Activated T-cell treated with anti-CD3 and anti-CD28 coated beads, Interleukin-2, amount 50 U/mL, for 24 hours (primary cell): ENCODE measurements at regions not wholly inside any gene's neighbourhood (a gene's known extent, or its start where the extent isn't known, plus 50 kb on each side); places are given as distances from the start of the nearest gene placed in this dataset.

Experiments used
- DNase-seq: peaks from one replicate; pipeline ENCODE4 v3.0.0-alpha.2; 2020
- H3K27ac Mint-ChIP-seq: 2 replicates; pipeline ENCODE4 v1.8.0; 2020; ENCODE audit warnings: mild to moderate bottlenecking, mixed read lengths
- H3K27me3 Mint-ChIP-seq: 2 replicates; pipeline ENCODE4 v1.8.0; 2020; ENCODE audit warnings: mixed read lengths
- H3K36me3 Mint-ChIP-seq: 2 replicates; pipeline ENCODE4 v1.8.0; 2020; ENCODE audit warnings: low read depth, mixed read lengths
- H3K4me1 Mint-ChIP-seq: 2 replicates; pipeline ENCODE4 v1.8.0; 2020; ENCODE audit warnings: low read depth, mixed read lengths
- H3K4me3 Mint-ChIP-seq: 2 replicates; pipeline ENCODE4 v1.8.0; 2020; ENCODE audit warnings: mild to moderate bottlenecking, moderate library complexity, mixed read lengths
- H3K9me3 Mint-ChIP-seq: 2 replicates; pipeline ENCODE4 v1.8.0; 2020; ENCODE audit warnings: mixed read lengths

GRCh38 chr6:54633601-54634000 is 213.0 kb upstream of the FAM83B start:
- no peaks in the 10 kb centered on the region for H3K4me1 Mint-ChIP-seq
- H3K4me3 Mint-ChIP-seq: no peak overlapping the region
- no peak for DNase-seq
- peaks cover 2% of the 10 kb centered on the region for H3K9me3 Mint-ChIP-seq
- no peak overlapping the region for H3K27ac Mint-ChIP-seq
- H3K36me3 Mint-ChIP-seq: no peaks in the 10 kb centered on the region
- no peaks in the 10 kb centered on the region for H3K27me3 Mint-ChIP-seq

DNA sequence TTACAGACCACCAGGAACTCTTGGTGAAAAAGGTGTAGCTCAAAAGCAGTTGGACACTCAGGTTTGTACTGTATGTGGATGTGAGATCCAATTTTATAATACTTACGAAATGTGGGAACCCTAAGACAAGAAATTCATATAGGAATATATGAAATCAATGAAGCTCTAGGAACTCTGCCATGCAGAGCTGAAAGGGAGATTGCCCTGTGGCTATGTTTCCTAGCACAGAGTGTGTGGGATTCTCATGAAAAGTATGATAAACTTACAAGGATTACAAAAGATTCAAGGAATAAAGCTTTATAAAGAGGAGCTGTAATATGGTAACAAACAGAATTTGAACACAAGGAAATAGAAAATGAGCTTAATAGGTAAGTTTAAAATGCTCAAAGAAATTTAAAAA is 205.7 kb upstream of the FAM83B start:
- H3K27me3 Mint-ChIP-seq: no peaks in the 10 kb centered on the region
- DNase-seq: no peak
- no peak overlapping the region for H3K4me3 Mint-ChIP-seq
- no peaks in the 10 kb centered on the region for H3K36me3 Mint-ChIP-seq
- H3K9me3 Mint-ChIP-seq: no peaks in the 10 kb centered on the region
- no peaks in the 10 kb centered on the region for H3K4me1 Mint-ChIP-seq
- H3K27ac Mint-ChIP-seq: no peak overlapping the region

GRCh38 chr6:54646069-54646950 is 200.3 kb upstream of the FAM83B start:
- H3K4me1 Mint-ChIP-seq: no peaks in the 10 kb centered on the region
- H3K9me3 Mint-ChIP-seq: no peaks in the 10 kb centered on the region
- no peak overlapping the region for H3K27ac Mint-ChIP-seq
- no peaks in the 10 kb centered on the region for H3K36me3 Mint-ChIP-seq
- H3K27me3 Mint-ChIP-seq: no peaks in the 10 kb centered on the region
- H3K4me3 Mint-ChIP-seq: no peak overlapping the region
- no peak for DNase-seq

GRCh38 chr6:54646951-54647664 is 199.5 kb upstream of the FAM83B start:
- no peak for DNase-seq
- H3K27me3 Mint-ChIP-seq: no peaks in the 10 kb centered on the region
- H3K9me3 Mint-ChIP-seq: no peaks in the 10 kb centered on the region
- no peaks in the 10 kb centered on the region for H3K4me1 Mint-ChIP-seq
- H3K4me3 Mint-ChIP-seq: no peak overlapping the region
- no peaks in the 10 kb centered on the region for H3K36me3 Mint-ChIP-seq
- H3K27ac Mint-ChIP-seq: no peak overlapping the region

GRCh38 chr6:54654381-54654780 is 192.2 kb upstream of the FAM83B start:
- DNase-seq: no peak
- no peak overlapping the region for H3K4me3 Mint-ChIP-seq

GRCh38 chr6:54655162-54655561 is 191.4 kb upstream of the FAM83B start:
- no peak for DNase-seq
- Mint-ChIP-seq H3K27ac (no peak overlapping the region), H3K4me3 (no peak overlapping the region), H3K9me3 (no peaks in the 10 kb centered on the region), H3K4me1 (no peaks in the 10 kb centered on the region), H3K27me3 (no peaks in the 10 kb centered on the region), H3K36me3 (no peaks in the 10 kb centered on the region)

More at GRCh38 chr6:54654381-54654780, 192.2 kb upstream of the FAM83B start:
- H3K27ac Mint-ChIP-seq: no peak overlapping the region
- H3K4me1 Mint-ChIP-seq: no peaks in the 10 kb centered on the region
- H3K36me3 Mint-ChIP-seq: no peaks in the 10 kb centered on the region
- no peaks in the 10 kb centered on the region for H3K9me3 Mint-ChIP-seq
- no peaks in the 10 kb centered on the region for H3K27me3 Mint-ChIP-seq

GRCh38 chr6:54665278-54665677 is 181.3 kb upstream of the FAM83B start:
- Mint-ChIP-seq H3K9me3 (peaks cover 16% of the 10 kb centered on the region), H3K27ac (no peak overlapping the region), H3K27me3 (no peaks in the 10 kb centered on the region), H3K4me3 (no peak overlapping the region), H3K4me1 (no peaks in the 10 kb centered on the region), H3K36me3 (no peaks in the 10 kb centered on the region)
- no peak for DNase-seq

DNA sequence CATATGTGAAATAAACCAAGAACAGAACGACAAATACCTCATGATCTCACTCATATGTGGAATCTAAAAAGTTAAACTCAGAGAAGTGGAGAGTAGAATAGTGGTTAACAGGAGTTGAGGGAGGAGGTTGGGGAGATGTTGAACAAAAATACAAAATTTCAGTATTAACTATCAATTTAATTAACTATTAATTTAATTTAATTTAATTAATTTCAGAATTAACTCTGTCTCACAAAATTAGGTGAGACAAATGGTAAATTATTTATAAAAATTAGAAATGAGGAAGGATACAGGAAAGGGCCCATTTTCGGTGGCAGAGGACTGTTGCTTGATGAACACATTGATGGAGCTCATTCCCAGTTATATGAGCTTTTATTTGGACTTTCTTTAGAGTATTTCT is 166.0 kb upstream of the FAM83B start:
- no peaks in the 10 kb centered on the region for H3K36me3 Mint-ChIP-seq
- no peaks in the 10 kb centered on the region for H3K27me3 Mint-ChIP-seq
- DNase-seq: no peak
- no peaks in the 10 kb centered on the region for H3K9me3 Mint-ChIP-seq
- no peak overlapping the region for H3K4me3 Mint-ChIP-seq
- H3K4me1 Mint-ChIP-seq: no peaks in the 10 kb centered on the region
- no peak overlapping the region for H3K27ac Mint-ChIP-seq

GRCh38 chr6:54681267-54681666 is 165.3 kb upstream of the FAM83B start:
- Mint-ChIP-seq H3K36me3 (no peaks in the 10 kb centered on the region), H3K4me3 (no peak overlapping the region), H3K9me3 (peaks cover under 1% of the 10 kb centered on the region), H3K4me1 (no peaks in the 10 kb centered on the region), H3K27ac (no peak overlapping the region), H3K27me3 (no peaks in the 10 kb centered on the region)
- DNase-seq: no peak

DNA sequence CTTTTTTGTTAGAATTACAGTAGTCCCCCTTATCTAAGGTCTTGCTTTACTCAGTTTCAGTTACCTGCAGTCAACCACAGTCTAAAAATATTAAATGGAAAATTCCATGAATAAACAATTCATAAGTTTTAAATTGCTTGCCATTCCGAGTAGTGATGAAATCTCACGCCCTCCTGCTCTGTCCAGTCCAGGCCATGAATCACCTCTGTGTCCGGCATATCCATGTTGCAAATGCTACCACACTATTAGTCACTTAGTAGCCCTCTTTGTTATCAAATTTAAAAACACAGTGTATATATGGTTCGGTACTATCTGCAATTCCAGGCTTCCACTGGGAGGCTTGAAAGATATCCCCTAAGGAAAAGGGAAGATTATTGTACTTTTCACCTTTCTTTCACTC is 164.6 kb upstream of the FAM83B start:
- Mint-ChIP-seq H3K36me3 (no peaks in the 10 kb centered on the region), H3K4me3 (no peak overlapping the region), H3K27ac (no peak overlapping the region), H3K4me1 (no peaks in the 10 kb centered on the region), H3K27me3 (no peaks in the 10 kb centered on the region), H3K9me3 (peaks cover 2% of the 10 kb centered on the region)
- DNase-seq: no peak

GRCh38 chr6:54689620-54690019 is 157.0 kb upstream of the FAM83B start:
- no peak overlapping the region for H3K4me3 Mint-ChIP-seq

GRCh38 chr6:54690596-54690995 is 156.0 kb upstream of the FAM83B start:
- H3K4me3 Mint-ChIP-seq: no peak overlapping the region
- no peaks in the 10 kb centered on the region for H3K27me3 Mint-ChIP-seq
- no peak for DNase-seq
- no peaks in the 10 kb centered on the region for H3K4me1 Mint-ChIP-seq
- H3K36me3 Mint-ChIP-seq: no peaks in the 10 kb centered on the region
- H3K27ac Mint-ChIP-seq: no peak overlapping the region
- peaks cover 2% of the 10 kb centered on the region for H3K9me3 Mint-ChIP-seq

More at GRCh38 chr6:54689620-54690019, 157.0 kb upstream of the FAM83B start:
- Mint-ChIP-seq H3K9me3 (peaks cover 2% of the 10 kb centered on the region), H3K27me3 (no peaks in the 10 kb centered on the region), H3K4me1 (no peaks in the 10 kb centered on the region), H3K36me3 (no peaks in the 10 kb centered on the region), H3K27ac (no peak overlapping the region)
- DNase-seq: no peak

DNA sequence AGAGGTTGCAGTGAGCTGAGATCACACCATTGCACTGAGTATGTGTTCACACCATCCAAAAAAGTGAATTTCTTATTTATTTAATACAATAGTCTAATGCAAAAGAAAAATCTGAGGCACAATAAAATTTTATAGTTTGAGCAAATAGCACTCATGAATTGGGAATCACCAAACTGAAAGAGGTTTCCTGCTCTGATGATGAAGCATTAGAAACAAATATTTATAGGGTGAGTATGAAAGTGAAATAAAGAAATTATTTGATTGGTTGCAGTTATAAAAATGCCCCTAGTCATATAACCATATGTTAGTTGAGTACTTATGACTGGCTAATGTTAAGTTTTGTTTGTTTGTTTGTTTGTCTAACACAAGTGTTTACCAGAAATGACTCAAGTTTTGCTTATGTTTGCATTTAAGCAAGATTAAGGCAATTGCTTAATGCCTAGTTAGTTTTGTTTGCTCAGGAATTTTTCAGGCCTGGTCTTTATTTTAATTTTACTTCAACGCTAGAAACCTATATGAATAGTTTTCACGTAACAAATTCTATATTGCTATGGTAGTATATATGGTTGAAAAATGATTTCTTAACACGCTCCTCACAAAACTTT is 151.5 kb upstream of the FAM83B start:
- Mint-ChIP-seq H3K27me3 (no peaks in the 10 kb centered on the region), H3K9me3 (no peaks in the 10 kb centered on the region), H3K27ac (no peak overlapping the region), H3K4me1 (no peaks in the 10 kb centered on the region), H3K36me3 (no peaks in the 10 kb centered on the region), H3K4me3 (no peak overlapping the region)
- no peak for DNase-seq

- no peak overlapping the region for H3K4me3 Mint-ChIP-seq
Measured at GRCh38 chr6:54695815-54696214, 150.8 kb upstream of the FAM83B start.

DNA sequence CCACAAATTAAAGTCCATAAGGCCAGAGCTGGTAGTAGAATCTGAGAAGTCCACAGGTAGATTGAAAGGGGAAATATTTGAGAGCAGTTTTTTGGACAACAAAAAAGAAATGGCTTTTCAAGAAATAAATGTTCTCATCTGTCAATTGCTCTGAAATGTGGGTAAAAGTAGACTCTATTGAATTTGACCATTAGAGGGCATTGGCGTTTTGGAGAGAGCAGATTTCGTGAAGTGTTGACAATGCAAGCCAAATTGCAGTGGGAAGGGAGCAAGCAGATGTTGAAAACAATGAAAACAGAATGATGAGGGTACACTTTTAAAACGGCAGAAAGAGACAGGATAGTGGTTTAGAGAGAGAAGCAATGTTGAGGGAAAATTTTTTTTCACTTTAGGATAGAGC is 149.1 kb upstream of the FAM83B start:
- Mint-ChIP-seq H3K4me1 (no peaks in the 10 kb centered on the region), H3K9me3 (no peaks in the 10 kb centered on the region), H3K4me3 (no peak overlapping the region), H3K36me3 (no peaks in the 10 kb centered on the region), H3K27me3 (no peaks in the 10 kb centered on the region), H3K27ac (no peak overlapping the region)
- no peak for DNase-seq

More at GRCh38 chr6:54695815-54696214, 150.8 kb upstream of the FAM83B start:
- no peaks in the 10 kb centered on the region for H3K27me3 Mint-ChIP-seq
- no peak for DNase-seq
- no peaks in the 10 kb centered on the region for H3K36me3 Mint-ChIP-seq
- H3K9me3 Mint-ChIP-seq: no peaks in the 10 kb centered on the region
- no peaks in the 10 kb centered on the region for H3K4me1 Mint-ChIP-seq
- no peak overlapping the region for H3K27ac Mint-ChIP-seq
